Esophagus (tissue), 2 donors: ENCODE measurements at regions not wholly inside any gene's neighbourhood (a gene's known extent, or its start where the extent isn't known, plus 50 kb on each side); places are given as distances from the start of the nearest gene placed in this dataset.

Source experiments
- H3K27ac ChIP-seq, 2 donors: one replicate each; pipeline ENCODE4 v1.5.1; 2013; ENCODE audit warnings: low read depth in 2 of 2, mild to moderate bottlenecking in 2 of 2, inconsistent platforms in 1 of 2, low read length in 1 of 2, moderate library complexity in 1 of 2
- H3K27me3 ChIP-seq, 2 donors: one replicate each; pipeline ENCODE4 v1.6.1; 2013; ENCODE audit warnings: low read length in 2 of 2, control low read depth in 1 of 2, mild to moderate bottlenecking in 1 of 2; ENCODE audit not compliant: insufficient read depth in 2 of 2, control insufficient read depth in 1 of 2
- H3K36me3 ChIP-seq, 2 donors: one replicate each; pipeline ENCODE4 v1.6.1; 2013; ENCODE audit warnings: low read length in 1 of 2; ENCODE audit not compliant: control insufficient read depth in 2 of 2, insufficient read depth in 2 of 2
- H3K4me1 ChIP-seq, 2 donors: one replicate each; pipeline ENCODE4 v1.6.1; 2013; ENCODE audit warnings: low read length in 1 of 2; ENCODE audit not compliant: control insufficient read depth in 2 of 2, insufficient read depth in 2 of 2
- H3K4me3 ChIP-seq, 2 donors: one replicate each; pipeline ENCODE4 v1.5.1; 2013; ENCODE audit warnings: low read length in 2 of 2, mild to moderate bottlenecking in 2 of 2, low read depth in 1 of 2, moderate library complexity in 1 of 2
- H3K9me3 ChIP-seq, 2 donors: one replicate each; pipeline ENCODE4 v1.6.1; 2013; ENCODE audit warnings: mild to moderate bottlenecking in 2 of 2, low read depth in 1 of 2, low read length in 1 of 2, moderate library complexity in 1 of 2; ENCODE audit not compliant: control insufficient read depth in 2 of 2, insufficient read depth in 1 of 2
- WGBS, 2 donors: extraction: QIAGEN DNeasy Blood & Tissue Kit; methylation state at CpG; one replicate each; pipeline ENCODE4 v1.1.7; 2013; 5-methylcytosine and 5-hydroxymethylcytosine counted together
- donor health status: healthy with polysubstance abuse.
- donor health status: Bipolar disorder and iron deficiency.

GRCh38 chr17:12522743-12523183, 142.9 kb upstream of the MYOCD start:
- H3K9me3 ChIP-seq = peaks cover 0 to 4% of the 10 kb centered on the region in 2 donors
- no peaks in the 10 kb centered on the region for H3K27me3 ChIP-seq
- WGBS, 2 donors = 5 to 7% methylated on average over 6 of the region's 6 CpGs
- H3K4me1 ChIP-seq = no peaks in the 10 kb centered on the region
- H3K4me3 ChIP-seq = no peak overlapping the region
- no peaks in the 10 kb centered on the region for H3K36me3 ChIP-seq
- no peak overlapping the region for H3K27ac ChIP-seq

GRCh38 chr17:12523244-12523643, 142.4 kb upstream of the MYOCD start:
- Histone ChIP-seq H3K27me3 (no peaks in the 10 kb centered on the region), H3K4me3 (no peak overlapping the region), H3K9me3 (peaks cover 0 to 3% of the 10 kb centered on the region in 2 donors), H3K36me3 (no peaks in the 10 kb centered on the region), H3K27ac (no peak overlapping the region), H3K4me1 (no peaks in the 10 kb centered on the region)
- 66 to 67% methylated on average over 5 of the region's 5 CpGs for WGBS, 2 donors

GRCh38 chr17:12528036-12528435, 137.7 kb upstream of the MYOCD start:
- H3K4me3 ChIP-seq = no peak overlapping the region
- no peaks in the 10 kb centered on the region for H3K4me1 ChIP-seq
- 89% methylated on average over 3 of the region's 3 CpGs for WGBS, 2 donors
- no peaks in the 10 kb centered on the region for H3K9me3 ChIP-seq
- no peaks in the 10 kb centered on the region for H3K27me3 ChIP-seq
- H3K36me3 ChIP-seq = no peaks in the 10 kb centered on the region
- H3K27ac ChIP-seq = no peak overlapping the region

- 86 to 88% methylated on average over 4 of the region's 4 CpGs for WGBS, 2 donors
- Histone ChIP-seq H3K27me3 (no peaks in the 10 kb centered on the region), H3K9me3 (no peaks in the 10 kb centered on the region), H3K36me3 (no peaks in the 10 kb centered on the region), H3K4me3 (no peak overlapping the region), H3K27ac (no peak overlapping the region), H3K4me1 (no peaks in the 10 kb centered on the region)
Measured at GRCh38 chr17:12530161-12530560, 135.5 kb upstream of the MYOCD start.

- no peaks in the 10 kb centered on the region for H3K4me1 ChIP-seq
- no peak overlapping the region for H3K27ac ChIP-seq
- H3K36me3 ChIP-seq = no peaks in the 10 kb centered on the region
- no peaks in the 10 kb centered on the region for H3K27me3 ChIP-seq
- WGBS, 2 donors = 25 to 39% methylated on average over 3 of the region's 3 CpGs
- no peak overlapping the region for H3K4me3 ChIP-seq
- no peaks in the 10 kb centered on the region for H3K9me3 ChIP-seq
Measured at GRCh38 chr17:12536021-12536420, 129.7 kb upstream of the MYOCD start.

GRCh38 chr17:12536472-12536871, 129.2 kb upstream of the MYOCD start:
- 46 to 69% methylated on average over 1 of the region's 1 CpG for WGBS, 2 donors
- Histone ChIP-seq H3K9me3 (no peaks in the 10 kb centered on the region), H3K4me1 (no peaks in the 10 kb centered on the region), H3K27me3 (no peaks in the 10 kb centered on the region), H3K27ac (no peak overlapping the region), H3K36me3 (no peaks in the 10 kb centered on the region), H3K4me3 (no peak overlapping the region)

- Histone ChIP-seq H3K36me3 (no peaks in the 10 kb centered on the region), H3K27me3 (no peaks in the 10 kb centered on the region), H3K4me1 (no peaks in the 10 kb centered on the region), H3K4me3 (no peak overlapping the region), H3K27ac (no peak overlapping the region), H3K9me3 (no peaks in the 10 kb centered on the region)
- 89 to 96% methylated on average over 3 of the region's 3 CpGs for WGBS, 2 donors
Measured at GRCh38 chr17:12537436-12537835, 128.3 kb upstream of the MYOCD start.

GRCh38 chr17:12538003-12538402, 127.7 kb upstream of the MYOCD start:
- no peaks in the 10 kb centered on the region for H3K27me3 ChIP-seq
- H3K27ac ChIP-seq = no peak overlapping the region
- H3K9me3 ChIP-seq = no peaks in the 10 kb centered on the region
- WGBS, 2 donors = 77 to 78% methylated on average over 2 of the region's 2 CpGs
- H3K4me1 ChIP-seq = no peaks in the 10 kb centered on the region
- H3K4me3 ChIP-seq = no peak overlapping the region
- H3K36me3 ChIP-seq = no peaks in the 10 kb centered on the region

- H3K27me3 ChIP-seq = no peaks in the 10 kb centered on the region
- WGBS, 2 donors = 29 to 33% methylated on average over 9 of the region's 9 CpGs
Measured at GRCh38 chr17:12545877-12546513, 119.7 kb upstream of the MYOCD start.

GRCh38 chr17:12546983-12547382, 118.7 kb upstream of the MYOCD start:
- Histone ChIP-seq H3K9me3 (no peaks in the 10 kb centered on the region), H3K27ac (no peak overlapping the region), H3K27me3 (no peaks in the 10 kb centered on the region), H3K4me3 (no peak overlapping the region), H3K36me3 (no peaks in the 10 kb centered on the region), H3K4me1 (no peaks in the 10 kb centered on the region)
- WGBS, 2 donors = 89 to 95% methylated on average over 2 of the region's 2 CpGs

More at GRCh38 chr17:12545877-12546513, 119.7 kb upstream of the MYOCD start:
- H3K4me3 ChIP-seq = no peak overlapping the region
- no peaks in the 10 kb centered on the region for H3K4me1 ChIP-seq
- H3K36me3 ChIP-seq = no peaks in the 10 kb centered on the region
- no peak overlapping the region for H3K27ac ChIP-seq
- no peaks in the 10 kb centered on the region for H3K9me3 ChIP-seq
